Renal cortex interstitium (tissue), 11 donors: ENCODE measurements at regions not wholly inside any gene's neighbourhood (a gene's known extent, or its start where the extent isn't known, plus 50 kb on each side); places are given as distances from the start of the nearest gene placed in this dataset.

ENCODE experiments used
- DNase-seq, 11 donors: peaks; one replicate each; pipeline ENCODE4 v3.0.0-alpha.2; 2013; ENCODE audit warnings: low read depth in 9 of 11, low spot score in 4 of 11; ENCODE audit errors: extremely low read depth in 1 of 11

DNA sequence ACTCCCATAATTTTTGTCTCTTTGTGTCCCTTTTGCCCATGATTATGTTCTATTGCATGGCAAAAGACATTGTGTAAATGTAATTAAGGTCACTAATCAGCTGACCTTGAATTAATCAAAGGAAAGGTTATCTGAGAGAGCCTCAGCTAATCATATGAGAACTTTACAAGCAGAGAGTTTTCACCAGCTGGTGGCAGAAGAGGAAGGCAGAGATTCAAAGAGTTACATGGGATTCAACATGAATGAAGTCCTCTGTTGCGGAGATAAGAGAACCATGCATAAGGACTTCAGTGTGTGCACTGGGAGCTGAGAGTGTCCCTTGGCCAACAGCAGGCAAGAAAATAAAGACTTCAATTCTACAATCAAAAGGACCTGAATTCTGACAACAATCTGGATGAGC is 494.1 kb upstream of the ARID1B start:
- no peak for DNase-seq

DNA sequence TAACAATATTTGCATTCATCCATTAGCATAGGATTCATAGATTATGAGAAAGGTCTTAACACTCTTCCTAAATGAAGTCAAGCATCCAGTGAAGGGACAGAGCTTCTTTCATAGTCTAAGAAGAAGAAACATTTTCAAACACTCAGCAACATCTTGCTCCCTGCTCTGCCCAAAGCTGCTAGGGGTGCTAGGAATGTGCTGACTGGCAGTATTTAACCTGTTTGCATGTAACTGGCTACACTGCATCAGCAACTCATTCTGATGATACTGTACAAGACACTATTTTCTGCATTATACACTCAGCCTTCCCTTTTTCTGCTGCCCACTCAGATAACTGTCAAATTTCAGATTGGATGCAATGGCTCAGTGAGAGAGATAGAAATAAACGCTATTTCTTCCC is 495.1 kb upstream of the ARID1B start:
- DNase-seq, result no peak

DNA sequence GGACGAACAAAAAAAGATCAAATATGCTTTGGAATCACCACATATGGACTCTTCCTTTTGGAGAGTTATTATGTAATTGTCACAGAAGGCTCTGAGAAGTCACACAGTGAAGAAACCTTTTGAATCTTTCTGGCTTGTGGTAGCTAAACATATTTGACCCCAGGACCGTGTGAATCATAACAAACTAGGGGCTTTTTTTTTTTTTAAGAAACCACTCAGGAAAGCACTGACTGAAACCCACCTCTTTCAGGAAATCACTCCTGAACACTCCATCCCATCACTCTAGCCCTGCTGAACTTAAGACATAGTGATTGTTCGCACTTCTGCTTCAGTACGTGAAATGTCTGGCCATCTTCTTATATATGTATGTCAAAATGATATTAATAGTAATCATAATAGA is 495.9 kb upstream of the ARID1B start:
- DNase-seq, result no peak

DNA sequence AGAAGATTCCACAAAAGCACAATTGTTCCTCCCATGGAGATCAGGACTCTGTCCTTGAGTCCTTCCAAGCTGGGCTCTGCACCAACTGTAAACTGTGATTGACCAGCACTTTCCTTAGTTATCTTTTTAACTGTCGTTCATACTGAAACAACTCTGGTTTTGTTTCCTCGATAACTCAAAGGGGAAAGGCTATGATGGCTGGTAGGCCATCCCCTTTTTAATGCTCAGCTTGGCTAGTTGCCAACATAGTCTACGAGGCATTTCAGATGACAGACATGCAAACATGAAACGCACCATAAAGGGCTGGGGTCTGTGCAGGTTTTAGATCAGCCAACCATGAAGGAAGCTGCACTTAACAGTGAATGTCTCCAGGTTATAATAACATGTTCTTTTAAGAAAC is 497.1 kb upstream of the ARID1B start:
- DNase-seq, result peak in 7 of 11 donors; percentile 23 to 65 (median 41)

DNA sequence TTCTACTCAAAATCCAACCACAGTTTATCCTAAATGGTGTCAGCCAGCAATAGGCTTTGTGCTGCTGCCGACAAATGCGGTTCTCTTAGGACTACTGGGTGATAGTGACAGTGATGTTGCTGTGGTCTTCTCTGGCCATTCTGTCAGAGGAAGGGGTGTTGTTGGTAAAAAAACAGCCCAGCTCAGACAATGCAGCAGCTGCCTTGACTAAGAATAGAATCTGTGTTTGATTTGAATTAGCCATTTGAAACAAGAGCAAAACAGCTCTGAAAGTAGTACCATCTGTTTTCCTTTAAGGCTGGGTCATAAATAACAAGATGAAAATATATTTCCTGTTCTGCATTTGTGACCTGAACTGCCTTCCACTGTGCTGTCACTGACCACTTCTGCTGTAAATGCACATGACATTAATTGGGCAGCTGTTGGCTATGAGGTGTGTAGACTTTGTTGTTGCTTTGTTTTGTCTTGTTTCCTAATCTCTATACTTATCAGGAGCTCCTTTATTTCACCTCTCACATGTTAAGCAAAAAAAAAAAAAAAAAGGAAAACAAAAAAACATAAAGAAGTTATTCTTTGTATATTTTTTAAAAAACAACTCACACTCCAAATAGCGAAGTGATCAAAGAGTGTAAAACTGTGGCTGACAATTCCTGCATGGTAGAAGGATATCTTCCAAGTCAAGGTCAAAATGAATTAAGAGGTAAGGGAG is 497.8 kb upstream of the ARID1B start:
- DNase-seq, result peak in 8 of 11 donors; percentile 40 to 61 (median 58)

DNA sequence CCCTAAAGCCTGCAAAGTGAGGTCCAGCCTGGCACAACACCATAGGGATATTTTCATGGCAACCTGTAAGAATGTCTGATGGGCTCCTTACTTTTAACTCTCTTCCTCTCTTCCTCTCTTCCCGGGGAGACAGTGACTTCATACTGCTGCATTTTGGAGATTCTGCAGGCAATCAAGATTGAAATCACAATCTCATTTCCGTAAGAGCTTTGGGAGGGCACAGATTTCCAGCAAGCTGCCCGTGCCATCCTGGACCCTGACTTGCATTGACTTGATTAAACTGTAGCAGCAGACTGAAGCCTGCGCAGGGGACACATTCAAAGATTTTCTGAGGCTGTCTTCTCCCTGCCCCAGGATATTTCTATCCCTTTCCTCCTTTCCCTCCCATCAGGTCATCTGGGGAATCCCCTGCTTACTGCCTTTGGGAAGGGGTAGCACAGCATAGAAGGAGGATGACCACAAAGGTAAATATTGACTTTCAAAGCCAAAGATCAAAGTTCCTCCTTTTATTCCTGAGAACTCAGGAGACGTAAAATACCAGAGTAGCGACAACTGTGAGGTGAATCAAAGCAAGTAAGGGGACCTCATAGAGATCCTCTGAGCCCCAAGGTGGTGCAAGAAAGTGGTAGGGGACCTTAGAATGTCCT is 504.0 kb upstream of the ARID1B start:
- DNase-seq, result no peak

DNA sequence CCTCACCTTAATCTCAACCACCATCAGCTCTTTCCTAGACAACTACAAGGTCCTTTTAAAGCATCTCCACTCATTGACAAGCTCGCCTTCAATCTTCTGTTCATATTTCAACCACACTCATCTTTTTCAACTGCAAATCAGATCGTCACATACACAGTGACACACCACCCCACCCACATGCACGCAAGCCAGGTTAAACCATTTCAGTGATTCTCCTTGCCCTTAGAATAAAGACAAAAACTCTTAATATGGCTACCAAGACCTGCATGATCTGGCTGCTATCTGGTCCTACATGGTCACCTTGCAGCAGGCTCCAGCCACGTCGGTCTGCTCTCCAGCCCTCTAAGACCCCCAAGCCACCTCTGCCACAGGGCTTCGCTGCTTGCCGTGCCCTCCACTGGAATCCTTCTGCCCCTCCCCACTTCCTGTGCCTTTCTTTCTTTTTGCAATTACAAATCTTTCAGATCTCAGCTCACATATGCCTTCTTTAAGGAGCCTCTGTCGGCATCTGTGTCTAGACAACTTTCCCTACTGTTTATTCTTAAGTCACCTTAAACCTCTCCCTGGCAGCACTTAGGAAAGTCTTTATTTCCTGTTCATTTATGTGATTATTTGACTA is 507.3 kb upstream of the ARID1B start:
- DNase-seq, result no peak

DNA sequence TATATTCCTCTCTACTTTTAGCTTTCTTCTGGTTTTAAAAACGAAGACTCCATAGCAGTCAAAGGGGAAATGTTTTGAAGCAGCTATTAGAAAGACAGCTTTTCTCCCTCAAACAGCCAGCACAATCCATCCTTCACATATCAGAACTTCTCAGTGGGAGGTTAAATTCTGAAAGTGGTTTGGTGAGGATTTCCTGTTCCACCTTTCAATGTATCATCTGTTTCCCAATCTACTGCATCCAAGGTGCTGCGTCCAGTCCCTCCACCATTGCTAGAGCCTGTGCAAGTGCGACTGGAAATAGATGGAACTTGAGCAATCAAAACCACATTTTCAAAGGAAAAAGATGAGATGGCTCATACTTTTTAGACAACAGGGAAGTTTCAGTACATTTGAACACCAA is 508.3 kb upstream of the ARID1B start:
- no peak for DNase-seq

DNA sequence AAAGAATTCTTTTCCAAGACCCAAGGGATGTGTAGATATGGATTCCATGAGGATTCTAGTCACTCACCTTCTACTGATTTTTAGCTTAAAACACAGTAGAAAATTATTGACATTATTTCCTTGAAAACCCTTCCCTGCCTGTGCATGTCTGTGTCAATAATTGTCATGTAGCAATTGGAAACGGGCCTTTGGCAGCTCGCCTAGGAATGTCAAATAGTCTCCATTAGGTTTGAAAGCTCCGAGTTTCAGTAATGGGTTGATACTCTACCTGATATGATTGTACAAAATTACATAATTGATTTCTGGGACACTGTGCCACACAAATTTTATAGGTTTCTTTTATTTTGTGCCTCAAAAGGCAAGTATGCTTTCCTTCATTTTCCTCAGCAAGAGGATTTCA is 515.2 kb upstream of the ARID1B start:
- no peak for DNase-seq

DNA sequence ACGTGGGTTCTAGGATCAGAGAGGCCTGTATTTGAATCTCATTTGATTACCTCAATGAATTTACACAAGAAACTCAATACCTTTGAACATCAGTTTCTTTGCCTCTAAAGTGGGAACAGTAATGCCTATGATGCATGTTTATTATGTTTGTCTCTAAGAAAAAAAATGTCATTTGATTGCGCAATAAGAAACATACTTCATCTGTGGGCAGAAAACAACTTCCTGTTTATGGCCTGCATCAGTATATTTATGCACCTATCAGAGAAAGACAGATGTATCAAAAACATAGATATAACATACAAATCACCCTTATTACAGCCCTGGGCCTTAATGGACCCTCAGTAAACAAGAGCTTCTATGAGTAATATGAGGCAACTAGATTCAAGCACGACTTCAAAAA is 516.4 kb upstream of the ARID1B start:
- no peak for DNase-seq

DNA sequence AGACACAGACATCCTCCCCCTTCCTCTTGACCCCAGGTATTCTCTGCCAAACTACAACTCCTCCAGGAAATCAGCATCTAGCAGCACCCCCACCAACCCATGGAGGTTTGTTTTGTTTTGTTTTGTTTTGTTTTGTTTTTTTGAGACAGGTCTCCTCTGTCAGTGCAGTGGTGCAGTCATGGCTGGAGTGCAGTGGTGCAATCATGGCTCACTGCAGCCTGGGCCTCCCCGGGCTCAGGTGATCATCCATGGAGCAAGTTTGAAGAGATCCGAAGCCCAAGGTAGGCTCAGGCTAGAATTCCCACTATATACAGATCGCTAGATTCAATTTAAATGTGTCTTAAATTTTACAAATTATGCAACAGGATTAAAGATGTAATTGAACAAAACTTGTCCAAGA is 518.2 kb upstream of the ARID1B start:
- no peak for DNase-seq

DNA sequence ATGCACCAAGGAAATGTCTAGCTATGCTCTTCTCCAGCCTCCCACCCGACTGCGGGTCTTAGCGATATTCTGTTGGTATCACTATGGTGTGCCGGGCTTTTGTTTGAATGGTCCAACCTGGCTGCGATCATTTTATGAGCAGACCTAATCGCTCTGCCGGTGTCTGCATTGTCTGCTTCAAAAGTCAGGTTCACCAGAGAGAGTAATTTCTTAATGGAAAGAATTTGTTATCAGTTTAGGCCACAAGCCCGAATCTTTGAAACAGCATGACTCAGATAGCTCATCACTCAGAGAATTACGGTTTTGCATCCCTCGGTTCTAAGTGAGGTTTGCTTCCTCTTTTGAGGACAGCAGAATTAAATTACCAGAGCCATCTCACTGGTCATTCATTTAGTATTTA is 521.0 kb upstream of the ARID1B start:
- no peak for DNase-seq

DNA sequence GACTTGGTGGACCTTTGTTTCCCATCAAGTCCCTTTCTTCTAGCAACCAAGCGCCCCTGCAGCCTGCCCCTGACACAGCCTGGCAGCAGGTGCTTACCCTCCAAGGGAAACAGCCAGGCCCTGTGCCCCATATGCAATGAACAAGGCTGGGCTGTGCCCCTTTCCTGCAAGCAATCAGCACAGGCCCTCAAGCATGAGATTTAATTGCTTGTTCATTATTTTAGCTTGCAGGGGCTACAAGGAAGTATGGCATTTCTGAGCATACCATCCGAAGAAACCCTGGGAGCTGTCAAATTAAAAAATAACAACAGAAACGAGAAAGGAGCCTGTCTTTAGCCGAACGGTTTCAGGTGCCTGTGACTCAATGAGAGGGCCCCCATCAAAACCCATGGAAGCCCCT is 522.9 kb upstream of the ARID1B start:
- peak in 2 of 11 donors; percentile 11 to 12 for DNase-seq

DNA sequence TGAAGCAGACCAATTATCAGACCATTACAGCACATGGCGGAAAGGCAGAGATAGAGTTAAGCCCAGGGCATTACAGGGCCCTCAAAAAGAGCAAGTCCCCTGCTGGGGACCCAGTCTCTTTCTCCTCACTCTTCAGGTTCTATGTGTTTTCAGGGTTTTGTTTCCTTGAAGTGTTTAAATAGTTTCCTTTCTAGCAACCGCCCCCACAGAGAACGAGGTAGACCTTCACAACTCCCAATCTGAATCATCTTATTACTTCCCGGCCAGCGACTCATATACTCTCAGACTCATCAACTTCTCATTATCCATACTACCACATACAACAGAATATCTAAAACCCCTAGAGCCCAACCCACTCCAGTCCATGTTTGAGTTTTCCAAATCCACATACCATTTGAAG is 526.6 kb upstream of the ARID1B start:
- no peak for DNase-seq

DNA sequence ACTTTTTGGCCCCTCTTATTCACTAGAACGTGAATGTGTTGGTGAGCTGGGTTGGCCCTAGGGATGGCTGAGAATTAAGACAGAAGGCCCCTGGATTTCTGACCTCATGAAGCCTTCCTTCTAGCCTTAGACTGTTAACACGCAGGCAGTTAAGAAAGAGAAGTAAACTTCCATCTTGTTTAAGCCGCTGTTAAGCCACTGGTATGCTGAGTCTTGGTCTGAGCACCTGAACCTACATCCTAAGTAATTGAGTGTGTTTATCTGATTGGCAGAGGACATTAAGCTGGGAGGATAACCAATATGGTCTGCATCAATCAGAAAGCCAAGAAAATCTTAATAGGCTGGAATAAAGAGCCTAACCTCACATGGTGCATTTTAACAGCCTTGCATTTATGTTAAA is 535.0 kb upstream of the ARID1B start:
- DNase-seq, result no peak

DNA sequence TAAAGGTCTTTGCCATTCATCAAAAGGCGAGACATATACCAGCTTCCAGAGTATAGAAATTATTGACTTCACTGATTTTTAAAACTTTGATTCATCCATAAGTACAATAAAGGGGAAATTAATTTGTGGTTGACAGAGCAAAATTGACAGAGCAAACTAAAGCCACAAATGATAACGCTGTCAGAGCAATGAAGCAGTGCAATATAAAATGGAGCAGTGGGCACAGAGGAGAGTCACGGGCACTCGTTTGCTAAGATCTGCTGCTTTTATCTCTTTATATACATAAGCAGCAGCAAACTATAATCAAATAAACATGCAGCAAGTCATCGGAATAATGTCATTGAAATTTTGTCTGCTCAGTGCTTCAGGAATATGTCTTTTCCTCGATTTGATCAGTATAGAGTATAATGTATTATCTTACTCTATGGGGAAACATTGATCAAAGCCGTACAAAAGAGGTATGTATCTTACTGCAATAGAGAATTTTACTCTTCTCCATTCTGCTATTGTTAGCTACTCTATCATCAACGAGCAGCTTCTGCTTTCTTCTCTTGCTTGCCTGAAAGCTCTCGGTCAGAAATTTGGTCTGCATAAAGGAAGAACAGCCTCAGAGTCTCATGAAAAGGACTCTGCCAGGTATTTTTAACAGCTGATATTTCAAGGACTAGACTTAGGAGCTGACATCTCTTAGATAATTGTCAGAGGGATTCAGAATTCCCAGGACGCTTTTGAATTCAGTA is 546.0 kb upstream of the ARID1B start:
- no peak for DNase-seq

DNA sequence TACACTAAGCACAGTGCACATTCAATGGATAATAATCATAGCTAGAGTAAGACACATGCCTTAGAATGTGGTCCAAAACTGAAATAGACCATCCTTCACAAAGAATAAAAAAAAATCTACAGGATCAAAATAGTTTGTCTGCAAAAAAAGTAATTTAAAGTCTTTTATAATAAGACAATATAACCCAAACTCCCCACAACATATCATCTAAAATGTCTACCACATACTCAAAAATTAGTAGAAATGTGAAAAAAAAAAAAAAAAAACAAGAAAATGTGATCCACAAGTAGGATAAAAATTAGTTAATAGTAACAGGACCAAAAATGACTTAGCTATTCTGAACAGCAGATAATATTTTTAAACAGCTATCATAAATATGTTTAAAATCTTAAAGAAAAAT is 557.2 kb upstream of the ARID1B start:
- no peak for DNase-seq

DNA sequence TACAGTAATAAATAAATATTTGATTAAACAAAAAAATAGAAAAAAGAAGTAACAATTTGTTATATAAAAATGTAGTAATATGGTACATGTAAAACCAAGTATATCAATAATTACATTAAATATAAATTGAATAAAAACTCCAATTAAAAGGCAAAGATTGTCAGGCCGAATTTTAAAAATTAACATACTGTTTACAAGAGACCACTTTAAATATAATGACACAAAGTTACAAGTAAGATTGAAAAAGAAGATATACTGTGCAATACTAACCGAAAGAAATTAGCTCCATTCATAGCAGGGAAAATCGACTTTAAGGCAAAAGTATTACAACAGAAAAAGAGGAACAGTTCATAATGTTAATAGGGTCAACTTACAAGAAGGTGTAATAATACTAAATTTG is 571.5 kb upstream of the ARID1B start:
- no peak for DNase-seq

DNA sequence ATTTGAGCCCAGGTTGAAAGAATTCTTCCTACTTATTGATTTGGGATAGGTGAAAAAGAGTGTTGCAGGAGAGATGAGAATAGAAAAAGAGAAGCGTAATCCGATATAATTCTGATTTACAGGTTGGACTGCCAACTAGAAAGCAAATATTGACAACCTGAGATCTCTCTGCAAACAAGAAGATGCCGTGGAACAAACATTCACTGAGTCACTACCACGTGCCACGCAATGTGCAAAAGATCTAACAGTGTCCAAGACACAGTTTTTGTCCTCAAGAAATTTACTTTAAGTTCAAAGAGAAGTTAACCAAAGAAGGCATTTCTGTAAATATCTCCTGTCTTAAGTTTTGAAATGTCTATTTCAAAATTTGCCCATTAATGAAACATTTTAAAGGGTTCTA is 578.0 kb upstream of the ARID1B start:
- DNase-seq, result no peak

DNA sequence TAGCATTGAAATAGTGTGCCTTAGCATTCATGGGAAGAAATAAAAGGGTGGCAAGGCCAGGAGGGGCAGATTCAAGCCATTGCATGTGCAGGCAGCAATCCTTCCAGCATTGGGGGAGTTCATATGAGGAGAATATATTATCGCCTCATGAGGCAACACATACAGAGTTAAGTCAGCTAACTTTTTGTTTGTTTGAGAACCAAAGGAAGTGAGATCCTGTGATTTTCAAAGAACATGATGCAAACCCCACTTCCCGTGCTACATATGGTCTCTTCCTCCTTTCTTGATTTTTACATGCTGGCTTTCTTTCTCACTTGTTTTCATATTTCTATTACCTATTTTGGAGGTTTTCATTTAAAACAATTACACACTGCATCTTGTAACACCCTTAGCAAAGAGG is 579.7 kb upstream of the ARID1B start:
- DNase-seq, result no peak
